ENCODE measurements at regions not wholly inside any gene's neighbourhood (a gene's known extent, or its start where the extent isn't known, plus 50 kb on each side); places are given as distances from the start of the nearest gene placed in this dataset.

DNA sequence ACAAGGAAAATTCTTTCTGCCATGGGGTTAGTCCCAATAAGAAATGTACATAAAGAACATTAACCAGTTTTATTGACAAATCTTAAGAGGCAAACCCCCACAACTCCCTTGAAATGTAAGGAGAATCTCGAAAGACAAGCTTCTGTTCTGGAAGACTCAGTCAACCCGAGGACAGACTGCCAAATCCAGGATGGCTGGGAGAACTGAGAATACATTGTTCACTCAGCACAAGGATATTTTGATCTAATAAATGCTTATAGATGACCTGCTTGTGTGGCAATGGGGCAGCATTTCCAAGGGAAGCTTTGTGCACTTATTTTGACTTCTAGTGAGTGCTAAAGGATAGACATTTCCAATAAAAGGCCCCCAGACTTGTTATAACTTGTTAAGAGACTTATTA is 280.4 kb downstream of the DHX15 start (continued):
- TF ChIP-seq, protein P1, sequence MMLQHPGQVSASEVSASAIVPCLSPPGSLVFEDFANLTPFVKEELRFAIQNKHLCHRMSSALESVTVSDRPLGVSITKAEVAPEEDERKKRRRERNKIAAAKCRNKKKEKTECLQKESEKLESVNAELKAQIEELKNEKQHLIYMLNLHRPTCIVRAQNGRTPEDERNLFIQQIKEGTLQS (CRISPR knock-in tag; conservative IDR thresholded peaks at IDR 0.05): no peak
- TF ChIP-seq, protein P2, sequence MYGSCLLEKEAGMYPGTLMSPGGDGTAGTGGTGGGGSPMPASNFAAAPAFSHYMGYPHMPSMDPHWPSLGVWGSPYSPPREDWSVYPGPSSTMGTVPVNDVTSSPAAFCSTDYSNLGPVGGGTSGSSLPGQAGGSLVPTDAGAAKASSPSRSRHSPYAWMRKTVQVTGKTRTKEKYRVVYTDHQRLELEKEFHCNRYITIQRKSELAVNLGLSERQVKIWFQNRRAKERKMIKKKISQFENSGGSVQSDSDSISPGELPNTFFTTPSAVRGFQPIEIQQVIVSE (CRISPR knock-in tag; IDR thresholded peaks at IDR 0.05; ENCODE audit: borderline replicate concordance): no peak
- TF ChIP-seq, protein P3, sequence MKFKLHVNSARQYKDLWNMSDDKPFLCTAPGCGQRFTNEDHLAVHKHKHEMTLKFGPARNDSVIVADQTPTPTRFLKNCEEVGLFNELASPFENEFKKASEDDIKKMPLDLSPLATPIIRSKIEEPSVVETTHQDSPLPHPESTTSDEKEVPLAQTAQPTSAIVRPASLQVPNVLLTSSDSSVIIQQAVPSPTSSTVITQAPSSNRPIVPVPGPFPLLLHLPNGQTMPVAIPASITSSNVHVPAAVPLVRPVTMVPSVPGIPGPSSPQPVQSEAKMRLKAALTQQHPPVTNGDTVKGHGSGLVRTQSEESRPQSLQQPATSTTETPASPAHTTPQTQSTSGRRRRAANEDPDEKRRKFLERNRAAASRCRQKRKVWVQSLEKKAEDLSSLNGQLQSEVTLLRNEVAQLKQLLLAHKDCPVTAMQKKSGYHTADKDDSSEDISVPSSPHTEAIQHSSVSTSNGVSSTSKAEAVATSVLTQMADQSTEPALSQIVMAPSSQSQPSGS (CRISPR knock-in tag; IDR thresholded peaks at IDR 0.05; ENCODE audit: borderline replicate concordance, low read depth): no peak
- TF ChIP-seq, protein P4, sequence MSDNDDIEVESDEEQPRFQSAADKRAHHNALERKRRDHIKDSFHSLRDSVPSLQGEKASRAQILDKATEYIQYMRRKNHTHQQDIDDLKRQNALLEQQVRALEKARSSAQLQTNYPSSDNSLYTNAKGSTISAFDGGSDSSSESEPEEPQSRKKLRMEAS (CRISPR knock-in tag; IDR thresholded peaks at IDR 0.05): no peak

DNA sequence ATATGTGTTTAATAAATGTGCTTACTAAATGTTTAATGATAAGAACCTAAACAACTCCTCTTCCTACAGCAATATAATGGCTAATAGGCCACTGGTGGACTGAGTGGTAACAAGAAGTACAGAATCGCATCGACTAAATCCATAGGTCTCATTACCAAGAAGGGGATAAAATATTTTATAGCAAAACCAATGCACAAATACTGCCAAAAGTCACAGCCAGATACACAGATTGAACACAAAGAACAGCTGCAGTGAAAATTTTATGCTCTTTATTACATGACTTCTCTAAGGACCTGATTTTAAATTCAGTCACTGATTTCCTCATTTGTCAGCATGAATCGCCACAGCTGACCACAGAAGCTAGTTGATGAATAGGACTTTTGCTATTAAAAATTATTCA is 285.4 kb downstream of the DHX15 start:
- CTCF ChIA-PET: no interaction called here

More for the DNA sequence above, 285.4 kb downstream of the DHX15 start:
- no peak overlapping the region for H3K27ac Mint-ChIP-seq
- TF ChIP-seq, protein P1 (CRISPR knock-in tag; conservative IDR thresholded peaks at IDR 0.05): no peak
- TF ChIP-seq, protein P4 (CRISPR knock-in tag; IDR thresholded peaks at IDR 0.05): no peak
- TF ChIP-seq KAT7 (CRISPR knock-in tag; IDR thresholded peaks at IDR 0.05; ENCODE audit: borderline replicate concordance): no peak
- TF ChIP-seq, protein P5, sequence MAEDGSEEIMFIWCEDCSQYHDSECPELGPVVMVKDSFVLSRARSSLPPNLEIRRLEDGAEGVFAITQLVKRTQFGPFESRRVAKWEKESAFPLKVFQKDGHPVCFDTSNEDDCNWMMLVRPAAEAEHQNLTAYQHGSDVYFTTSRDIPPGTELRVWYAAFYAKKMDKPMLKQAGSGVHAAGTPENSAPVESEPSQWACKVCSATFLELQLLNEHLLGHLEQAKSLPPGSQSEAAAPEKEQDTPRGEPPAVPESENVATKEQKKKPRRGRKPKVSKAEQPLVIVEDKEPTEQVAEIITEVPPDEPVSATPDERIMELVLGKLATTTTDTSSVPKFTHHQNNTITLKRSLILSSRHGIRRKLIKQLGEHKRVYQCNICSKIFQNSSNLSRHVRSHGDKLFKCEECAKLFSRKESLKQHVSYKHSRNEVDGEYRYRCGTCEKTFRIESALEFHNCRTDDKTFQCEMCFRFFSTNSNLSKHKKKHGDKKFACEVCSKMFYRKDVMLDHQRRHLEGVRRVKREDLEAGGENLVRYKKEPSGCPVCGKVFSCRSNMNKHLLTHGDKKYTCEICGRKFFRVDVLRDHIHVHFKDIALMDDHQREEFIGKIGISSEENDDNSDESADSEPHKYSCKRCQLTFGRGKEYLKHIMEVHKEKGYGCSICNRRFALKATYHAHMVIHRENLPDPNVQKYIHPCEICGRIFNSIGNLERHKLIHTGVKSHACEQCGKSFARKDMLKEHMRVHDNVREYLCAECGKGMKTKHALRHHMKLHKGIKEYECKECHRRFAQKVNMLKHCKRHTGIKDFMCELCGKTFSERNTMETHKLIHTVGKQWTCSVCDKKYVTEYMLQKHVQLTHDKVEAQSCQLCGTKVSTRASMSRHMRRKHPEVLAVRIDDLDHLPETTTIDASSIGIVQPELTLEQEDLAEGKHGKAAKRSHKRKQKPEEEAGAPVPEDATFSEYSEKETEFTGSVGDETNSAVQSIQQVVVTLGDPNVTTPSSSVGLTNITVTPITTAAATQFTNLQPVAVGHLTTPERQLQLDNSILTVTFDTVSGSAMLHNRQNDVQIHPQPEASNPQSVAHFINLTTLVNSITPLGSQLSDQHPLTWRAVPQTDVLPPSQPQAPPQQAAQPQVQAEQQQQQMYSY (CRISPR knock-in tag; IDR thresholded peaks at IDR 0.05): no peak
- TF ChIP-seq SMAD4 (CRISPR knock-in tag; IDR thresholded peaks at IDR 0.05): no peak
- no peak for TF ChIP-seq NR1H2 (CRISPR knock-in tag; IDR thresholded peaks at IDR 0.05)
- no peak for TF ChIP-seq RORB (CRISPR knock-in tag; IDR thresholded peaks at IDR 0.05)
- no peak for TF ChIP-seq ZBTB21 (CRISPR knock-in tag; IDR thresholded peaks at IDR 0.05; ENCODE audit: borderline replicate concordance)
- TF ChIP-seq ESRRA (CRISPR knock-in tag; IDR thresholded peaks at IDR 0.05; ENCODE audit: borderline replicate concordance): no peak
- TF ChIP-seq, protein P6, sequence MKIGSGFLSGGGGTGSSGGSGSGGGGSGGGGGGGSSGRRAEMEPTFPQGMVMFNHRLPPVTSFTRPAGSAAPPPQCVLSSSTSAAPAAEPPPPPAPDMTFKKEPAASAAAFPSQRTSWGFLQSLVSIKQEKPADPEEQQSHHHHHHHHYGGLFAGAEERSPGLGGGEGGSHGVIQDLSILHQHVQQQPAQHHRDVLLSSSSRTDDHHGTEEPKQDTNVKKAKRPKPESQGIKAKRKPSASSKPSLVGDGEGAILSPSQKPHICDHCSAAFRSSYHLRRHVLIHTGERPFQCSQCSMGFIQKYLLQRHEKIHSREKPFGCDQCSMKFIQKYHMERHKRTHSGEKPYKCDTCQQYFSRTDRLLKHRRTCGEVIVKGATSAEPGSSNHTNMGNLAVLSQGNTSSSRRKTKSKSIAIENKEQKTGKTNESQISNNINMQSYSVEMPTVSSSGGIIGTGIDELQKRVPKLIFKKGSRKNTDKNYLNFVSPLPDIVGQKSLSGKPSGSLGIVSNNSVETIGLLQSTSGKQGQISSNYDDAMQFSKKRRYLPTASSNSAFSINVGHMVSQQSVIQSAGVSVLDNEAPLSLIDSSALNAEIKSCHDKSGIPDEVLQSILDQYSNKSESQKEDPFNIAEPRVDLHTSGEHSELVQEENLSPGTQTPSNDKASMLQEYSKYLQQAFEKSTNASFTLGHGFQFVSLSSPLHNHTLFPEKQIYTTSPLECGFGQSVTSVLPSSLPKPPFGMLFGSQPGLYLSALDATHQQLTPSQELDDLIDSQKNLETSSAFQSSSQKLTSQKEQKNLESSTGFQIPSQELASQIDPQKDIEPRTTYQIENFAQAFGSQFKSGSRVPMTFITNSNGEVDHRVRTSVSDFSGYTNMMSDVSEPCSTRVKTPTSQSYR (CRISPR knock-in tag; IDR thresholded peaks at IDR 0.05): no peak
- TF ChIP-seq CBFB (CRISPR knock-in tag; IDR thresholded peaks at IDR 0.05; ENCODE audit: low read depth): no peak
- TF ChIP-seq, protein P2 (CRISPR knock-in tag; IDR thresholded peaks at IDR 0.05; ENCODE audit: borderline replicate concordance): no peak
- no peak for TF ChIP-seq PRRX2 (CRISPR knock-in tag; IDR thresholded peaks at IDR 0.05)
- no peak for TF ChIP-seq MXD4 (CRISPR knock-in tag; IDR thresholded peaks at IDR 0.05; ENCODE audit: borderline replicate concordance)
- peaks cover 12% of the 10 kb centered on the region for H3K4me1 Mint-ChIP-seq
- no peak for DNase-seq (ENCODE audit: low spot score)
- peaks cover 10% of the 10 kb centered on the region for H3K9me3 Mint-ChIP-seq
- no peak overlapping the region for H3K4me3 Mint-ChIP-seq
- ATAC-seq: no peak
- POLR2A ChIA-PET: no interaction called here
- peaks cover 4% of the 10 kb centered on the region for H3K27me3 Mint-ChIP-seq (ENCODE audit: low read depth)
- no peaks in the 10 kb centered on the region; the same call in 1 of the 2 replicates for H3K36me3 Mint-ChIP-seq
